ENCODE measurements at regions not wholly inside any gene's neighbourhood (a gene's known extent, or its start where the extent isn't known, plus 50 kb on each side); places are given as distances from the start of the nearest gene placed in this dataset.

DNA sequence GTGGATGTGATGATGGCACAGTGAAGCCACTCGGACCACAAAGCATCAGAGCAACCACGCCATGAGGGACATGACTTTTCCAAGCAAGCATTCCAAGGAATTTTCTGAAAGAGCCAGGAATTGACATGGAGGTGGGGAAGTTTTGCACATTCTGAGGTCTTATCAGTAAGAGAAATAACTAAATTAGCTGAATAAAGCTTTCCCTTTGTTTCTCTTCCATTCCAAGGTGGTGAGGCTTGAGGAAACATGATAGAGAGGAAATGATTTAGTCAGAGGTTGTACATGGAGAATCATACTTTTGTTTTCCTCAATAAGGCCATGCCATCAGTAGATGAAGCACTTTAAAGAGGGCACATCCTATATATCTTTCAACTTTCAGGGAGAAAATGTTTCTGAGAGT is 115.7 kb upstream of the MMADHC start:
- TF ChIP-seq RARB (CRISPR knock-in tag; IDR thresholded peaks at IDR 0.05) (no peak), POU6F1 (CRISPR knock-in tag; IDR thresholded peaks at IDR 0.05; ENCODE audit: borderline replicate concordance, low read depth) (no peak), ZNF565 (CRISPR knock-in tag; conservative IDR thresholded peaks at IDR 0.05; ENCODE audit: low read depth) (no peak), ARNTL (CRISPR knock-in tag; IDR thresholded peaks at IDR 0.05; ENCODE audit: borderline replicate concordance, low read depth) (no peak), GLIS3 (CRISPR knock-in tag; IDR thresholded peaks at IDR 0.05) (no peak), ZNF8 (CRISPR knock-in tag; IDR thresholded peaks at IDR 0.05) (no peak), SNAI2 (CRISPR knock-in tag; IDR thresholded peaks at IDR 0.05) (no peak), BACH2 (CRISPR knock-in tag; IDR thresholded peaks at IDR 0.05; ENCODE audit: borderline replicate concordance) (no peak), ISL1 (CRISPR knock-in tag; IDR thresholded peaks at IDR 0.05) (no peak)
- no peak for ATAC-seq

- TF ChIP-seq ZFP3 (CRISPR knock-in tag; IDR thresholded peaks at IDR 0.05): no peak
- no peak for TF ChIP-seq SNAI2 (CRISPR knock-in tag; IDR thresholded peaks at IDR 0.05)
- no peak for TF ChIP-seq OSR1 (CRISPR knock-in tag; IDR thresholded peaks at IDR 0.05)
- TF ChIP-seq ISL1 (CRISPR knock-in tag; IDR thresholded peaks at IDR 0.05): no peak
- no peak for TF ChIP-seq ARNTL (CRISPR knock-in tag; IDR thresholded peaks at IDR 0.05; ENCODE audit: borderline replicate concordance, low read depth)
- TF ChIP-seq, protein P1, sequence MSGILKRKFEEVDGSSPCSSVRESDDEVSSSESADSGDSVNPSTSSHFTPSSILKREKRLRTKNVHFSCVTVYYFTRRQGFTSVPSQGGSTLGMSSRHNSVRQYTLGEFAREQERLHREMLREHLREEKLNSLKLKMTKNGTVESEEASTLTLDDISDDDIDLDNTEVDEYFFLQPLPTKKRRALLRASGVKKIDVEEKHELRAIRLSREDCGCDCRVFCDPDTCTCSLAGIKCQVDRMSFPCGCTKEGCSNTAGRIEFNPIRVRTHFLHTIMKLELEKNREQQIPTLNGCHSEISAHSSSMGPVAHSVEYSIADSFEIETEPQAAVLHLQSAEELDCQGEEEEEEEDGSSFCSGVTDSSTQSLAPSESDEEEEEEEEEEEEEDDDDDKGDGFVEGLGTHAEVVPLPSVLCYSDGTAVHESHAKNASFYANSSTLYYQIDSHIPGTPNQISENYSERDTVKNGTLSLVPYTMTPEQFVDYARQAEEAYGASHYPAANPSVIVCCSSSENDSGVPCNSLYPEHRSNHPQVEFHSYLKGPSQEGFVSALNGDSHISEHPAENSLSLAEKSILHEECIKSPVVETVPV (CRISPR knock-in tag; IDR thresholded peaks at IDR 0.05): no peak
- no peak for TF ChIP-seq ESRRG (CRISPR knock-in tag; IDR thresholded peaks at IDR 0.05)
- TF ChIP-seq, protein P2, sequence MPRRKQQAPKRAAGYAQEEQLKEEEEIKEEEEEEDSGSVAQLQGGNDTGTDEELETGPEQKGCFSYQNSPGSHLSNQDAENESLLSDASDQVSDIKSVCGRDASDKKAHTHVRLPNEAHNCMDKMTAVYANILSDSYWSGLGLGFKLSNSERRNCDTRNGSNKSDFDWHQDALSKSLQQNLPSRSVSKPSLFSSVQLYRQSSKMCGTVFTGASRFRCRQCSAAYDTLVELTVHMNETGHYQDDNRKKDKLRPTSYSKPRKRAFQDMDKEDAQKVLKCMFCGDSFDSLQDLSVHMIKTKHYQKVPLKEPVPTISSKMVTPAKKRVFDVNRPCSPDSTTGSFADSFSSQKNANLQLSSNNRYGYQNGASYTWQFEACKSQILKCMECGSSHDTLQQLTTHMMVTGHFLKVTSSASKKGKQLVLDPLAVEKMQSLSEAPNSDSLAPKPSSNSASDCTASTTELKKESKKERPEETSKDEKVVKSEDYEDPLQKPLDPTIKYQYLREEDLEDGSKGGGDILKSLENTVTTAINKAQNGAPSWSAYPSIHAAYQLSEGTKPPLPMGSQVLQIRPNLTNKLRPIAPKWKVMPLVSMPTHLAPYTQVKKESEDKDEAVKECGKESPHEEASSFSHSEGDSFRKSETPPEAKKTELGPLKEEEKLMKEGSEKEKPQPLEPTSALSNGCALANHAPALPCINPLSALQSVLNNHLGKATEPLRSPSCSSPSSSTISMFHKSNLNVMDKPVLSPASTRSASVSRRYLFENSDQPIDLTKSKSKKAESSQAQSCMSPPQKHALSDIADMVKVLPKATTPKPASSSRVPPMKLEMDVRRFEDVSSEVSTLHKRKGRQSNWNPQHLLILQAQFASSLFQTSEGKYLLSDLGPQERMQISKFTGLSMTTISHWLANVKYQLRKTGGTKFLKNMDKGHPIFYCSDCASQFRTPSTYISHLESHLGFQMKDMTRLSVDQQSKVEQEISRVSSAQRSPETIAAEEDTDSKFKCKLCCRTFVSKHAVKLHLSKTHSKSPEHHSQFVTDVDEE (CRISPR knock-in tag; IDR thresholded peaks at IDR 0.05): no peak
- TF ChIP-seq ZFP30 (CRISPR knock-in tag; IDR thresholded peaks at IDR 0.05): no peak
- ATAC-seq: no peak
These were observed 115.0 kb upstream of the MMADHC start for GRCh38 chr2:149702571-149702970.

- no peak for ATAC-seq
- no peak for TF ChIP-seq CREB5 (CRISPR knock-in tag; IDR thresholded peaks at IDR 0.05; ENCODE audit: low read depth)
- TF ChIP-seq ARNTL (CRISPR knock-in tag; IDR thresholded peaks at IDR 0.05; ENCODE audit: borderline replicate concordance, low read depth): no peak
- no peak for TF ChIP-seq GLIS3 (CRISPR knock-in tag; IDR thresholded peaks at IDR 0.05)
- no peak for TF ChIP-seq ZNF8 (CRISPR knock-in tag; IDR thresholded peaks at IDR 0.05)
- TF ChIP-seq BACH2 (CRISPR knock-in tag; IDR thresholded peaks at IDR 0.05; ENCODE audit: borderline replicate concordance): no peak
- TF ChIP-seq TOX (CRISPR knock-in tag; IDR thresholded peaks at IDR 0.05; ENCODE audit: borderline replicate concordance): no peak
- TF ChIP-seq, protein P2 (CRISPR knock-in tag; IDR thresholded peaks at IDR 0.05): no peak
- TF ChIP-seq CSDC2 (CRISPR knock-in tag; IDR thresholded peaks at IDR 0.05): no peak
- TF ChIP-seq, protein P1 (CRISPR knock-in tag; IDR thresholded peaks at IDR 0.05): no peak
These were observed 113.7 kb upstream of the MMADHC start for GRCh38 chr2:149701241-149701640.

Data from SK-N-SH treated with all-trans-retinoic acid at 6 μM for 48 hours (cell line).